Right atrium auricular region (tissue), 2 donors: ENCODE measurements at regions not wholly inside any gene's neighbourhood (a gene's known extent, or its start where the extent isn't known, plus 50 kb on each side); places are given as distances from the start of the nearest gene placed in this dataset.

Experiments used
- DNase-seq: peaks from one replicate; pipeline ENCODE4 v3.0.0-alpha.2; 2019; ENCODE audit warnings: low spot score
- H3K27ac ChIP-seq, 2 donors: fragments of 200-600 bp; sonication (generic); 1 replicate in 1 of 2; 2 replicates in 1 of 2; pipeline ENCODE4 v1.5.1; 2016 to 2019
- H3K27me3 ChIP-seq, 2 donors: fragments of 200-600 bp; sonication (generic); one replicate each; pipeline versions ENCODE4 v1.5.1 to v1.6.0; 2017 to 2019
- H3K36me3 ChIP-seq: fragments of 200-600 bp; sonication (generic); one replicate; pipeline ENCODE4 v1.5.1; 2016
- H3K4me1 ChIP-seq, 2 donors: fragments of 200-600 bp; sonication (generic); one replicate each; pipeline versions ENCODE4 v1.5.1 to v1.6.0; 2017 to 2019
- H3K4me3 ChIP-seq, 2 donors: fragments of 200-600 bp; sonication (generic); 1 replicate in 1 of 2; 2 replicates in 1 of 2; pipeline ENCODE4 v1.5.1; 2017 to 2019; ENCODE audit warnings: mild to moderate bottlenecking in 1 of 2, moderate library complexity in 1 of 2
- H3K9me3 ChIP-seq, 2 donors: fragments of 200-600 bp; sonication (generic); one replicate each; pipeline ENCODE4 v1.5.1; 2019
- CTCF ChIP-seq, 2 donors: fragments of 200-600 bp; sonication (generic); IDR thresholded peaks; one replicate each; pipeline ENCODE4 v1.5.1; 2019; ENCODE audit warnings: antibody characterized with exemption in 2 of 2

GRCh38 chr16:72551649-72552048 lies 379.7 kb upstream of the PMFBP1 start:
- Histone ChIP-seq H3K36me3 (no peaks in the 10 kb centered on the region), H3K27ac (no peak overlapping the region), H3K9me3 (peaks cover 0 to 9% of the 10 kb centered on the region in 2 donors), H3K4me1 (no peaks in the 10 kb centered on the region), H3K4me3 (no peak overlapping the region), H3K27me3 (no peaks in the 10 kb centered on the region)
- DNase-seq: no peak
- no peak for TF ChIP-seq CTCF (IDR thresholded peaks at IDR 0.05)

- Histone ChIP-seq H3K27ac (no peak overlapping the region), H3K9me3 (peaks cover 0 to 9% of the 10 kb centered on the region in 2 donors), H3K36me3 (no peaks in the 10 kb centered on the region), H3K4me1 (no peaks in the 10 kb centered on the region), H3K4me3 (no peak overlapping the region), H3K27me3 (no peaks in the 10 kb centered on the region)
- DNase-seq: no peak
- no peak for TF ChIP-seq CTCF (IDR thresholded peaks at IDR 0.05)
Measured at GRCh38 chr16:72549878-72550277, 377.9 kb upstream of the PMFBP1 start.

GRCh38 chr16:72542102-72542501 lies 370.1 kb upstream of the PMFBP1 start:
- H3K9me3 ChIP-seq: no peaks in the 10 kb centered on the region
- H3K4me3 ChIP-seq: no peak overlapping the region
- H3K27me3 ChIP-seq: no peaks in the 10 kb centered on the region
- no peaks in the 10 kb centered on the region for H3K4me1 ChIP-seq
- DNase-seq: no peak
- no peak overlapping the region for H3K27ac ChIP-seq
- no peaks in the 10 kb centered on the region for H3K36me3 ChIP-seq
- TF ChIP-seq CTCF (IDR thresholded peaks at IDR 0.05): no peak

- H3K27ac ChIP-seq: no peak overlapping the region
- no peaks in the 10 kb centered on the region for H3K4me1 ChIP-seq
- TF ChIP-seq CTCF (IDR thresholded peaks at IDR 0.05): no peak
- no peak overlapping the region for H3K4me3 ChIP-seq
- no peak for DNase-seq
- H3K36me3 ChIP-seq: no peaks in the 10 kb centered on the region
- H3K9me3 ChIP-seq: no peaks in the 10 kb centered on the region
- H3K27me3 ChIP-seq: no peaks in the 10 kb centered on the region
Measured at GRCh38 chr16:72537664-72538063, 365.7 kb upstream of the PMFBP1 start.

GRCh38 chr16:72536723-72537435 lies 364.9 kb upstream of the PMFBP1 start:
- Histone ChIP-seq H3K27ac (no peak overlapping the region), H3K36me3 (no peaks in the 10 kb centered on the region), H3K27me3 (no peaks in the 10 kb centered on the region), H3K4me3 (no peak overlapping the region), H3K9me3 (no peaks in the 10 kb centered on the region), H3K4me1 (no peaks in the 10 kb centered on the region)
- no peak for DNase-seq
- no peak for TF ChIP-seq CTCF (IDR thresholded peaks at IDR 0.05)

GRCh38 chr16:72532906-72533410 lies 361.0 kb upstream of the PMFBP1 start:
- no peak overlapping the region for H3K4me3 ChIP-seq
- no peaks in the 10 kb centered on the region for H3K4me1 ChIP-seq
- H3K9me3 ChIP-seq: no peaks in the 10 kb centered on the region
- TF ChIP-seq CTCF (IDR thresholded peaks at IDR 0.05): no peak
- no peak overlapping the region for H3K27ac ChIP-seq
- H3K27me3 ChIP-seq: no peaks in the 10 kb centered on the region
- no peaks in the 10 kb centered on the region for H3K36me3 ChIP-seq
- DNase-seq: no peak
